ENCODE measurements at regions not wholly inside any gene's neighbourhood (a gene's known extent, or its start where the extent isn't known, plus 50 kb on each side); places are given as distances from the start of the nearest gene placed in this dataset.
A peak's percentile ranks its signal among the peaks of the same experiment; 100 is the strongest.

- DNase-seq (no peak), ATAC-seq (no peak)
- Histone ChIP-seq H3K36me3 (ENCODE audit: low read depth) (no peaks in the 10 kb centered on the region), H3K9me3 (no peaks in the 10 kb centered on the region), H3K4me1 (ENCODE audit: low read depth) (peaks cover 15% of the 10 kb centered on the region), H3K4me3 (no peak overlapping the region)
- no peak for TF ChIP-seq CTCF (IDR thresholded peaks at IDR 0.05)
- intact Hi-C loops (cut with DNase I, micrococcal nuclease) = no loop called here
Measured at GRCh38 chr1:169042377-169042776, 64.1 kb upstream of the ATP1B1 start.

GRCh38 chr1:169043823-169044222 is 62.7 kb upstream of the ATP1B1 start:
- no peak for TF ChIP-seq CTCF (IDR thresholded peaks at IDR 0.05)
- peaks cover 26% of the 10 kb centered on the region for H3K4me1 ChIP-seq (ENCODE audit: low read depth)
- H3K36me3 ChIP-seq (ENCODE audit: low read depth) = no peaks in the 10 kb centered on the region
- no peak overlapping the region for H3K4me3 ChIP-seq
- DNase-seq (no peak), ATAC-seq (no peak)
- intact Hi-C loops (cut with DNase I, micrococcal nuclease) = no loop called here
- H3K9me3 ChIP-seq = no peaks in the 10 kb centered on the region

GRCh38 chr1:169044296-169044695 is 62.2 kb upstream of the ATP1B1 start:
- no peaks in the 10 kb centered on the region for H3K9me3 ChIP-seq
- ATAC-seq = peak; percentile 50
- intact Hi-C loops (cut with DNase I, micrococcal nuclease) = no loop called here
- H3K4me1 ChIP-seq (ENCODE audit: low read depth) = peaks cover 26% of the 10 kb centered on the region
- no peaks in the 10 kb centered on the region for H3K36me3 ChIP-seq (ENCODE audit: low read depth)
- H3K4me3 ChIP-seq = no peak overlapping the region
- TF ChIP-seq CTCF (IDR thresholded peaks at IDR 0.05) = no peak
- DNase-seq = peak in 1 of 3 donors; percentile 39

GRCh38 chr1:169044971-169045370 is 61.5 kb upstream of the ATP1B1 start:
- TF ChIP-seq CTCF (IDR thresholded peaks at IDR 0.05) = no peak
- H3K36me3 ChIP-seq (ENCODE audit: low read depth) = no peaks in the 10 kb centered on the region
- no peak for DNase-seq
- H3K4me1 ChIP-seq (ENCODE audit: low read depth) = peaks cover 26% of the 10 kb centered on the region
- no peak overlapping the region for H3K4me3 ChIP-seq
- no peaks in the 10 kb centered on the region for H3K9me3 ChIP-seq
- no peak for ATAC-seq
- intact Hi-C loops (cut with DNase I, micrococcal nuclease) = no loop called here

- peaks cover 28% of the 10 kb centered on the region for H3K4me1 ChIP-seq (ENCODE audit: low read depth)
- no peak for TF ChIP-seq CTCF (IDR thresholded peaks at IDR 0.05)
- ATAC-seq = peak; percentile 73
- peak in 2 of 3 donors; percentile 48 to 51 for DNase-seq
- no peak overlapping the region for H3K4me3 ChIP-seq
- H3K9me3 ChIP-seq = no peaks in the 10 kb centered on the region
- intact Hi-C loops (cut with DNase I, micrococcal nuclease) = no loop called here
- H3K36me3 ChIP-seq (ENCODE audit: low read depth) = no peaks in the 10 kb centered on the region
Measured at GRCh38 chr1:169046671-169047070, 59.8 kb upstream of the ATP1B1 start.

GRCh38 chr1:169047074-169047473 is 59.4 kb upstream of the ATP1B1 start:
- peak; percentile 82 for ATAC-seq
- H3K9me3 ChIP-seq = no peaks in the 10 kb centered on the region
- no peak for TF ChIP-seq CTCF (IDR thresholded peaks at IDR 0.05)
- peak in 2 of 3 donors; percentile 43 to 49 for DNase-seq
- no peaks in the 10 kb centered on the region for H3K36me3 ChIP-seq (ENCODE audit: low read depth)
- H3K4me3 ChIP-seq = no peak overlapping the region
- peaks cover 31% of the 10 kb centered on the region for H3K4me1 ChIP-seq (ENCODE audit: low read depth)
- intact Hi-C loops (cut with DNase I, micrococcal nuclease) = no loop called here

Data from mucosa of descending colon (tissue), 3 donors.